NB4 (cell line): ENCODE measurements at regions not wholly inside any gene's neighbourhood (a gene's known extent, or its start where the extent isn't known, plus 50 kb on each side); places are given as distances from the start of the nearest gene placed in this dataset.

Source experiments
- DNase-seq: peaks from one replicate; pipeline ENCODE4 v3.0.0; 2010; ENCODE audit warnings: low read depth
- H3K4me3 ChIP-seq: one replicate; pipeline ENCODE4 v1.5.1; 2011; ENCODE audit warnings: mild to moderate bottlenecking, low read depth, low read length, moderate library complexity
- MYC ChIP-seq: IDR thresholded peaks from 2 replicates; pipeline ENCODE4 v1.6.1; 2011; ENCODE audit warnings: low read depth, low read length
- POLR2A ChIP-seq: IDR thresholded peaks from 2 replicates; pipeline ENCODE4 v1.6.1; 2011; ENCODE audit warnings: mild to moderate bottlenecking; ENCODE audit not compliant: insufficient read length; ENCODE audit errors: extremely low read depth
- TF ChIP-seq, protein P1 (sequence below): IDR thresholded peaks from one replicate; pipeline ENCODE4 v1.5.1; 2012; ENCODE audit warnings: low read depth, low read length
- TF ChIP-seq, protein P2 (sequence below): IDR thresholded peaks from 2 replicates; pipeline ENCODE4 v1.6.1; 2011; ENCODE audit warnings: low read depth, low read length

DNA sequence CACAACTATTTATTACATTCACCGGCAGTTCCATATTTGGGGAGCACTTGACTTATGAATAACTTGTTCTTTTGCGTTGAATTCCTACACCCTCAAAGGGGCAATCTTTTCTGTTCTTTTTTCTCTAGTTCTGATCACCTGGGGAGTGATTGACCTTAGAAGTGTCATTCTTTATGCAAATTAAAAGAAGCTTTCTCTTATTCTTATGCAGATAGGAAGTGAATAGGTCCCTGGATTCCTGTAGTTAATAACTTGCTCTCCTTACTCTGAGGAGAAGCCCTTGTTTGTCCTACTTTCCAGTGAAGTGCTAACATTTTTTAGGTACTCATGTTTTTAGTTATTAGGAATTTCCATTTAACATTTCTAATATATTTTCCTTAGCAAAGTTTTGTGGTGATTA, 569.8 kb upstream of the LRRTM1 start:
- TF ChIP-seq POLR2A = no peak
- TF ChIP-seq, protein P1, sequence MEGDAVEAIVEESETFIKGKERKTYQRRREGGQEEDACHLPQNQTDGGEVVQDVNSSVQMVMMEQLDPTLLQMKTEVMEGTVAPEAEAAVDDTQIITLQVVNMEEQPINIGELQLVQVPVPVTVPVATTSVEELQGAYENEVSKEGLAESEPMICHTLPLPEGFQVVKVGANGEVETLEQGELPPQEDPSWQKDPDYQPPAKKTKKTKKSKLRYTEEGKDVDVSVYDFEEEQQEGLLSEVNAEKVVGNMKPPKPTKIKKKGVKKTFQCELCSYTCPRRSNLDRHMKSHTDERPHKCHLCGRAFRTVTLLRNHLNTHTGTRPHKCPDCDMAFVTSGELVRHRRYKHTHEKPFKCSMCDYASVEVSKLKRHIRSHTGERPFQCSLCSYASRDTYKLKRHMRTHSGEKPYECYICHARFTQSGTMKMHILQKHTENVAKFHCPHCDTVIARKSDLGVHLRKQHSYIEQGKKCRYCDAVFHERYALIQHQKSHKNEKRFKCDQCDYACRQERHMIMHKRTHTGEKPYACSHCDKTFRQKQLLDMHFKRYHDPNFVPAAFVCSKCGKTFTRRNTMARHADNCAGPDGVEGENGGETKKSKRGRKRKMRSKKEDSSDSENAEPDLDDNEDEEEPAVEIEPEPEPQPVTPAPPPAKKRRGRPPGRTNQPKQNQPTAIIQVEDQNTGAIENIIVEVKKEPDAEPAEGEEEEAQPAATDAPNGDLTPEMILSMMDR = no peak
- no peak for TF ChIP-seq MYC
- TF ChIP-seq, protein P2, sequence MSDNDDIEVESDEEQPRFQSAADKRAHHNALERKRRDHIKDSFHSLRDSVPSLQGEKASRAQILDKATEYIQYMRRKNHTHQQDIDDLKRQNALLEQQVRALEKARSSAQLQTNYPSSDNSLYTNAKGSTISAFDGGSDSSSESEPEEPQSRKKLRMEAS = no peak
- DNase-seq = no peak
- no peak overlapping the region for H3K4me3 ChIP-seq

DNA sequence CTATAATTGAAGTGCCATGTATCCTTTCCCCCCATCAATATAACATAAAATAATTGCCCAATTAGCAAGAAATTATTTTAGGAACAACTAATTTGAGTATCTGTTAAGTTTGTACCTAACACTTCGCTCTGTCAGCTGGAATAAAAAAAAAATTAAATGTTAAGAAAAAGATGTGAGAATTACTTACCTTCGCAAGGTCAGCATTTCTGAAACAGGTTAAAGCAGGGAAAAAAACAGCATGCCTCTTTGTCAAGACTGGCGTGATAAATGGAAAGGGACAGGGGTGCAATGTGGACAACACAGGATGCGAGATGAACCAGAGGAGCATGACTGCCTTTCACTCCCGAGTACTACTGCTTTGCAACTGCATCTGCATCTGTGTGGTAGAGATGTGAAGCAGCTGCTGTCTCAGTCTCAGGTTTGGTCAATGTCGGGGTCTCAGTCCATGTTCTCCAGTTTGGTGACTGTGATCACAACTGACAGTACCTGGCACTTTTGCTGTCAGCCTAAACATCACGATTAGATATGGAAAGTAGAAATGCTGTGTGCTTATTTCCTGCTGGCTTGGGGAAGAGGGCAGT, 565.4 kb upstream of the LRRTM1 start:
- TF ChIP-seq, protein P1 = no peak
- TF ChIP-seq, protein P2 = no peak
- TF ChIP-seq POLR2A = no peak
- TF ChIP-seq MYC = no peak
- no peak for DNase-seq

DNA sequence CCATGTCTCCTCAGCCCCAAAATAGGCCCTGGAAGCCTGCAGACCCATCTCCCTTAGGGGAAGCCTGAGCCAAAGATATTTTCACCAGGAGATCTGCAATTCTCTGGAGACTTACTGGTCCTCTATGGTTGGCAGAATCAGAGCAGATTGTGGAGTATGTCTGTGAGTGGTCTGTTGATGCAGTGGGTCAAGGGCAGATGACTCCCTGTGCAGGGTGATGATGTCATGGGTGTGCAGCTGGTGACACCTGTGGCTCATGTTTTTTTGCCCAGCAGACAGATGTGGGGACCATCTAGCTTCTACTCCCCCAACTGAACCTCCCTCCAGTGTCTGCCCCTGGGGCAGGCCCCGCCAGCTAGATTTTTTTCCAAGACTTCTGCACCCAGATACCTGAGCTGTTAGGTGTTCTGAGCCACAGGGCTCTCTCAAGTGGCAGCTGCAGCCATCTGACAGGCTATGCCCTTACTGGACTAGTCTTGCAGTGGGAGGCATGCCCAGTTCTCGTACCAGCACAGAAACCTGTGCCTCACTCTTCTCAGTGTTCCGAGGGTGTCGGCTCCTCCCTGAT, 558.7 kb upstream of the LRRTM1 start:
- TF ChIP-seq POLR2A (no peak), MYC (no peak)
- TF ChIP-seq, protein P2 = no peak
- TF ChIP-seq, protein P1 = no peak
- H3K4me3 ChIP-seq = no peak overlapping the region
- no peak for DNase-seq

More for the DNA sequence above, 565.4 kb upstream of the LRRTM1 start:
- no peak overlapping the region for H3K4me3 ChIP-seq

DNA sequence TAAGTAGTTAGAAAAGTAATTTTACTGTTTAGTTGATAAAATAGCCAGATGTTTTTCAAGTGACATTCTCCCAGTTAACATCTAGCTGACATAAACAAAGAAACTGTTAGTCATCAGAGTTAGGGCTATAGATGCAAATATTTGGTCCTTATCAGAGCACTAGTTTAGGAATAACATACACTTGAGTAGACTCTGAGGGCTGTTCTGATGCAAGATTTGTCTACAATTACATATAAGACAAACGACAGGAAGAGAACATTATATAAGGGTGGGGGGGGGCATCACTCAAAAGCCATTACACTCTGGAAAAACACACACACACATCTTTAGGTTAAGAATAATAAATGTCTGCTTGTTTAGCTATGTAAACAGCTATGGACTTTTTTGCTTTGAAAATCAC, 554.4 kb upstream of the LRRTM1 start:
- TF ChIP-seq, protein P2 = no peak
- TF ChIP-seq, protein P1 = no peak
- no peak for TF ChIP-seq POLR2A
- no peak for TF ChIP-seq MYC
- H3K4me3 ChIP-seq = no peak overlapping the region
- DNase-seq = no peak

DNA sequence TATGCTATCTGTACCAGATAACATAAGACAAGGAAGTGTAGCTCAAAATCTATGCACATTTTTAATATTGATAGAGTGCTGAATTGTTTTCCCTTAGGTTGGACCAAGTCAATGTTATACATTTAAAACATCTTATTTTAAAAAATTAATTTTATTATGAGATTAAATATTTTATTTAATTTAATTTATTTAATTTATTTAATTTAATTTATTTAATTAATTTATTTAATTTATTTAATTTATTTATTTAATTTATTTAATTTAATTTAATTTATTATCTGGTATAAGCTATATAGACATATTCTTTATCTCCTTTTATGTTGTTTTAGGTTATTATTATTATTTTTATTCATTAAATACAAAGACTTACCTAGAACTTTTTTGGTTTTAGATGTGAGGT, 551.7 kb upstream of the LRRTM1 start:
- TF ChIP-seq, protein P2 = no peak
- TF ChIP-seq, protein P1 = no peak
- TF ChIP-seq POLR2A (no peak), MYC (no peak)
- no peak for DNase-seq
- H3K4me3 ChIP-seq = no peak overlapping the region
